ENCODE measurements at regions not wholly inside any gene's neighbourhood (a gene's known extent, or its start where the extent isn't known, plus 50 kb on each side); places are given as distances from the start of the nearest gene placed in this dataset.

GRCh38 chr4:96521046-96521536, 681.2 kb downstream of the PDHA2 start:
- POLR2A ChIA-PET (ENCODE audit: unreplicated experiment) = no interaction called here
- Histone ChIP-seq H3K36me3 (ENCODE audit: control insufficient read depth, insufficient read depth, low read length) (no peaks in the 10 kb centered on the region), H3K9ac (ENCODE audit: low read depth, low read length) (no peak overlapping the region), H2AK9ac (replicated peaks; ENCODE audit: low read depth, low read length, poor library complexity) (no peak overlapping the region), H2AFZ (replicated peaks; ENCODE audit: low read length, poor library complexity) (no peak overlapping the region), H4K91ac (ENCODE audit: insufficient read depth, low read depth, low read length) (no peak overlapping the region), H4K20me1 (ENCODE audit: insufficient read depth, low read length) (no peaks in the 10 kb centered on the region), H3K56ac (ENCODE audit: extremely low read depth, insufficient read depth, low read length) (no peak overlapping the region), H3K4me1 (ENCODE audit: control insufficient read depth, insufficient read depth, low read length) (no peaks in the 10 kb centered on the region), H3K18ac (ENCODE audit: low read depth, low read length) (no peak overlapping the region), H2BK120ac (ENCODE audit: low read depth, low read length) (no peak overlapping the region), H3K27me3 (ENCODE audit: control insufficient read depth, insufficient read depth, low read length) (no peaks in the 10 kb centered on the region), H3K9me1 (ENCODE audit: insufficient read depth, low read length) (no peaks in the 10 kb centered on the region), H3K23ac (ENCODE audit: low read depth, low read length) (no peak overlapping the region), H2BK15ac (ENCODE audit: low read depth, low read length) (no peak overlapping the region), H2AK5ac (ENCODE audit: low read depth, low read length) (no peak overlapping the region), H2BK5ac (ENCODE audit: low read depth, low read length, poor library complexity, severe bottlenecking) (no peak overlapping the region), H3K4ac (ENCODE audit: low read depth, low read length) (no peak overlapping the region), H3K9me3 (ENCODE audit: control insufficient read depth, insufficient read depth, low read length) (peaks cover 9% of the 10 kb centered on the region; the same call in 1 of the 2 replicates), H3K27ac (ENCODE audit: insufficient read depth, low read length) (no peak overlapping the region), H3K14ac (replicated peaks; ENCODE audit: low read depth, low read length) (no peak overlapping the region), H2BK20ac (ENCODE audit: low read depth, low read length) (no peak overlapping the region), H4K5ac (ENCODE audit: low read depth, low read length) (no peak overlapping the region), H4K8ac (ENCODE audit: low read depth in 2 of 2, low read length in 2 of 2) (no peak overlapping the region), H3K4me2 (ENCODE audit: low read depth, low read length) (no peak overlapping the region), H3K79me1 (ENCODE audit: low read depth in 1 of 2, low read length in 2 of 2) (no peaks in the 10 kb centered on the region), H3K4me3 (ENCODE audit: insufficient read depth, low read depth, low read length) (no peak overlapping the region)
- 88% methylated on average over 3 of the region's 18 CpGs; no CpG with 5 or more reads in 1 of the 2 experiments for WGBS, 2 experiments (ENCODE audit: extremely low coverage in 2 of 2, insufficient read length in 1 of 2)
- TF ChIP-seq CHD1 (IDR thresholded peaks at IDR 0.05; ENCODE audit: low read depth, low read length) (no peak), FOS (IDR thresholded peaks at IDR 0.05; ENCODE audit: low read depth, low read length) (no peak), MAZ (IDR thresholded peaks at IDR 0.05; ENCODE audit: borderline replicate concordance, low read depth, low read length) (no peak), CEBPB (IDR thresholded peaks at IDR 0.05; ENCODE audit: low read depth, low read length) (no peak), NFE2L2 (IDR thresholded peaks at IDR 0.05; ENCODE audit: low read depth, low read length) (no peak), MAFK (IDR thresholded peaks at IDR 0.05; ENCODE audit: low read depth, low read length) (no peak), BHLHE40 (IDR thresholded peaks at IDR 0.05; ENCODE audit: low read depth, low read length) (no peak), RFX5 (IDR thresholded peaks at IDR 0.05; ENCODE audit: low read depth, low read length) (no peak), POLR2A (IDR thresholded peaks at IDR 0.05; ENCODE audit: low read depth, low read length) (no peak), SMC3 (IDR thresholded peaks at IDR 0.05; ENCODE audit: low read depth, low read length) (no peak), MXI1 (IDR thresholded peaks at IDR 0.05; ENCODE audit: borderline replicate concordance, low read depth, low read length) (no peak), RCOR1 (IDR thresholded peaks at IDR 0.05; ENCODE audit: insufficient replicate concordance, low read length) (no peak), RAD21 (IDR thresholded peaks at IDR 0.05; ENCODE audit: low read length) (no peak)
- TF ChIP-seq, protein P1, sequence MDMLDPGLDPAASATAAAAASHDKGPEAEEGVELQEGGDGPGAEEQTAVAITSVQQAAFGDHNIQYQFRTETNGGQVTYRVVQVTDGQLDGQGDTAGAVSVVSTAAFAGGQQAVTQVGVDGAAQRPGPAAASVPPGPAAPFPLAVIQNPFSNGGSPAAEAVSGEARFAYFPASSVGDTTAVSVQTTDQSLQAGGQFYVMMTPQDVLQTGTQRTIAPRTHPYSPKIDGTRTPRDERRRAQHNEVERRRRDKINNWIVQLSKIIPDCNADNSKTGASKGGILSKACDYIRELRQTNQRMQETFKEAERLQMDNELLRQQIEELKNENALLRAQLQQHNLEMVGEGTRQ (IDR thresholded peaks at IDR 0.05; ENCODE audit: low read depth, low read length) = no peak
- TF ChIP-seq, protein P2, sequence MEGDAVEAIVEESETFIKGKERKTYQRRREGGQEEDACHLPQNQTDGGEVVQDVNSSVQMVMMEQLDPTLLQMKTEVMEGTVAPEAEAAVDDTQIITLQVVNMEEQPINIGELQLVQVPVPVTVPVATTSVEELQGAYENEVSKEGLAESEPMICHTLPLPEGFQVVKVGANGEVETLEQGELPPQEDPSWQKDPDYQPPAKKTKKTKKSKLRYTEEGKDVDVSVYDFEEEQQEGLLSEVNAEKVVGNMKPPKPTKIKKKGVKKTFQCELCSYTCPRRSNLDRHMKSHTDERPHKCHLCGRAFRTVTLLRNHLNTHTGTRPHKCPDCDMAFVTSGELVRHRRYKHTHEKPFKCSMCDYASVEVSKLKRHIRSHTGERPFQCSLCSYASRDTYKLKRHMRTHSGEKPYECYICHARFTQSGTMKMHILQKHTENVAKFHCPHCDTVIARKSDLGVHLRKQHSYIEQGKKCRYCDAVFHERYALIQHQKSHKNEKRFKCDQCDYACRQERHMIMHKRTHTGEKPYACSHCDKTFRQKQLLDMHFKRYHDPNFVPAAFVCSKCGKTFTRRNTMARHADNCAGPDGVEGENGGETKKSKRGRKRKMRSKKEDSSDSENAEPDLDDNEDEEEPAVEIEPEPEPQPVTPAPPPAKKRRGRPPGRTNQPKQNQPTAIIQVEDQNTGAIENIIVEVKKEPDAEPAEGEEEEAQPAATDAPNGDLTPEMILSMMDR (conservative IDR thresholded peaks at IDR 0.05; ENCODE audit: low read depth, low read length) = no peak
- TF ChIP-seq, protein P3, sequence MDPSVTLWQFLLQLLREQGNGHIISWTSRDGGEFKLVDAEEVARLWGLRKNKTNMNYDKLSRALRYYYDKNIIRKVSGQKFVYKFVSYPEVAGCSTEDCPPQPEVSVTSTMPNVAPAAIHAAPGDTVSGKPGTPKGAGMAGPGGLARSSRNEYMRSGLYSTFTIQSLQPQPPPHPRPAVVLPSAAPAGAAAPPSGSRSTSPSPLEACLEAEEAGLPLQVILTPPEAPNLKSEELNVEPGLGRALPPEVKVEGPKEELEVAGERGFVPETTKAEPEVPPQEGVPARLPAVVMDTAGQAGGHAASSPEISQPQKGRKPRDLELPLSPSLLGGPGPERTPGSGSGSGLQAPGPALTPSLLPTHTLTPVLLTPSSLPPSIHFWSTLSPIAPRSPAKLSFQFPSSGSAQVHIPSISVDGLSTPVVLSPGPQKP (IDR thresholded peaks at IDR 0.05; ENCODE audit: borderline replicate concordance, low read depth, low read length) = no peak
- CTCF ChIA-PET = no interaction called here
- in situ Hi-C loops (cut with MboI; ENCODE audit: low sequenced_read_pairs) (no loop called here), dilution Hi-C loops (cut with HindIII; ENCODE audit: low sequenced_read_pairs, unreplicated experiment) (no loop called here), intact Hi-C loops (cut with micrococcal nuclease) (no loop called here)
- no TSS peak for BruUV-seq (replicated peaks)
- DNase-seq (no peak), ATAC-seq (ENCODE audit: low read depth) (no peak)
